H1 (cell line): ENCODE measurements at regions not wholly inside any gene's neighbourhood (a gene's known extent, or its start where the extent isn't known, plus 50 kb on each side); places are given as distances from the start of the nearest gene placed in this dataset.

Source experiments
- TF ChIP-seq, protein P1 (sequence below): IDR thresholded peaks from 2 replicates; pipeline ENCODE4 v1.6.1; 2012; ENCODE audit warnings: low read length, inconsistent platforms

DNA sequence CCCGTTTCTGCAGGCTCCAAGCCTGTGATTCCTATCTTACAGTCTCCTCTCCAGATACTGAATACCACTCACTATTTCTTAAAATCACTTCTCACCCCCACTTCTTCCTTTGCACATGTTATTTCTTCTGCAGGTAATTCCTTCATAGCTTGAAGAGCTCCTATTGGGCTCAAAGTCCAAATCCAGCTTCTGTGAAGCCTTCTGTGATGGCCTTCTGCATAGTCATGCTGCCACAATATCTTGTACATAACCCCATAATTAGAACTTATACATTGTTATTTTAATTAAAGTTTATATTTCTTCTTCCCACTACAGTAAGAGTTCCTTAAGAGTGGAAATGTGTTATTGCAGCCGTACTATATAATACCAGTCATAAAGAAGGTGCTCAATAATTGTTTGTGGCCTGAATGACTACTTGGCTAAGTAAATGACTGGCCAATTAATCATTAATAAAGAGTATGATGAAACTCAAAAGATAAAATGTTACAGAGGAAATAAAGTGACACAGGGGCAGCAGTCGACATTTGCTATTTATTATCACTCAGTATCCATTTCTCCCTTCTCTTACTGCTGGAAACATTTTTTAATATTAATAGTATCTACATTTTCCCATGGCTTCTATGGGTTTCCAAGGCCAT, 886.6 kb downstream of the TTLL7 start (continued):
- TF ChIP-seq, protein P1, sequence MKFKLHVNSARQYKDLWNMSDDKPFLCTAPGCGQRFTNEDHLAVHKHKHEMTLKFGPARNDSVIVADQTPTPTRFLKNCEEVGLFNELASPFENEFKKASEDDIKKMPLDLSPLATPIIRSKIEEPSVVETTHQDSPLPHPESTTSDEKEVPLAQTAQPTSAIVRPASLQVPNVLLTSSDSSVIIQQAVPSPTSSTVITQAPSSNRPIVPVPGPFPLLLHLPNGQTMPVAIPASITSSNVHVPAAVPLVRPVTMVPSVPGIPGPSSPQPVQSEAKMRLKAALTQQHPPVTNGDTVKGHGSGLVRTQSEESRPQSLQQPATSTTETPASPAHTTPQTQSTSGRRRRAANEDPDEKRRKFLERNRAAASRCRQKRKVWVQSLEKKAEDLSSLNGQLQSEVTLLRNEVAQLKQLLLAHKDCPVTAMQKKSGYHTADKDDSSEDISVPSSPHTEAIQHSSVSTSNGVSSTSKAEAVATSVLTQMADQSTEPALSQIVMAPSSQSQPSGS, result no peak
